A673 (cell line): ENCODE measurements at regions not wholly inside any gene's neighbourhood (a gene's known extent, or its start where the extent isn't known, plus 50 kb on each side); places are given as distances from the start of the nearest gene placed in this dataset.

Source experiments
- BruUV-seq: library from RNA; stranded (reverse); fragments of 400-500 nt; replicated peaks from 2 replicates; lab custom pipeline; 2021; lab: Mats Ljungman, UMichigan
- CTCF ChIA-PET: fragments of 300-600 bp; sonication (Branson Sonifier 250); formaldehyde crosslinking; loops from one replicate; lab custom pipeline; 2022; ENCODE audit warnings: antibody characterized with exemption; lab: Charles Lee
- POLR2A ChIA-PET: fragments of 300-600 bp; sonication (Branson Sonifier 250); formaldehyde crosslinking; loops from one replicate; lab custom pipeline; 2022; ENCODE audit warnings: antibody characterized with exemption; ENCODE audit not compliant: low non-redundant PET; lab: Charles Lee
- DNase-seq: peaks from one replicate; pipeline ENCODE4 v3.0.0-alpha.2; 2015; ENCODE audit warnings: low spot score
- H3K27ac ChIP-seq: fragments of 200-600 bp; sonication (generic); 2 replicates; pipeline ENCODE4 v1.5.1; 2016; ENCODE audit warnings: mixed run types, low read depth, mild to moderate bottlenecking, mixed read lengths, antibody characterized with exemption, low read length; ENCODE audit not compliant: poor library complexity, severe bottlenecking
- H3K27me3 ChIP-seq: fragments of 200-600 bp; sonication (generic); replicated peaks from 2 replicates; pipeline ENCODE4 v1.6.1; 2017; ENCODE audit warnings: mixed run types, low read depth, mild to moderate bottlenecking, mixed read lengths, antibody characterized with exemption, low read length; ENCODE audit not compliant: insufficient read depth, poor library complexity
- H3K36me3 ChIP-seq: fragments of 200-600 bp; sonication (generic); 2 replicates; pipeline ENCODE4 v1.6.1; 2016; ENCODE audit warnings: mixed run types, mild to moderate bottlenecking, mixed read lengths, antibody characterized with exemption, low read length; ENCODE audit not compliant: insufficient read depth, poor library complexity, severe bottlenecking
- H3K4me1 ChIP-seq: fragments of 200-600 bp; sonication (generic); 2 replicates; pipeline ENCODE4 v1.6.1; 2017; ENCODE audit warnings: mixed run types, mild to moderate bottlenecking, mixed read lengths, antibody characterized with exemption, low read length; ENCODE audit not compliant: insufficient read depth, poor library complexity, severe bottlenecking
- H3K4me3 ChIP-seq: fragments of 200-600 bp; sonication (generic); 2 replicates; pipeline ENCODE4 v1.5.1; 2016; ENCODE audit warnings: low read depth, mixed run types, mild to moderate bottlenecking, mixed read lengths, low read length; ENCODE audit not compliant: poor library complexity, severe bottlenecking
- H3K9me3 ChIP-seq: fragments of 200-600 bp; sonication (generic); 2 replicates; pipeline ENCODE4 v1.6.1; 2016; ENCODE audit warnings: mixed run types, low read depth, mild to moderate bottlenecking, mixed read lengths, antibody characterized with exemption, low read length; ENCODE audit not compliant: poor library complexity, severe bottlenecking
- CTCF ChIP-seq: fragments of 300-800, 200-600 bp; sonication (generic); conservative IDR thresholded peaks from 2 replicates; pipeline ENCODE4 v1.5.1; 2017; ENCODE audit warnings: low read depth, mild to moderate bottlenecking, antibody characterized with exemption, low read length, moderate library complexity, mixed read lengths
- EZH2 ChIP-seq: fragments of 200-600 bp; sonication (generic); IDR thresholded peaks from 2 replicates; pipeline ENCODE4 v1.6.1; 2017; ENCODE audit warnings: borderline replicate concordance, low read depth, mild to moderate bottlenecking, mixed read lengths, antibody characterized with exemption, low read length; ENCODE audit not compliant: poor library complexity, severe bottlenecking
- intact Hi-C: fragments of 100-400 bp; cut with micrococcal nuclease; formaldehyde crosslinking; loops from one replicate; pipeline ENCODE4 v1.10.0; 2022; ENCODE audit not compliant: unreplicated experiment

- Histone ChIP-seq H3K4me1 (no peaks in the 10 kb centered on the region), H3K4me3 (no peak overlapping the region), H3K27me3 (no peaks in the 10 kb centered on the region), H3K27ac (no peak overlapping the region), H3K36me3 (no peaks in the 10 kb centered on the region), H3K9me3 (peaks cover 49% of the 10 kb centered on the region)
- DNase-seq, result no peak
- BruUV-seq, result no TSS peak
- intact Hi-C loops, result no loop called here
- TF ChIP-seq CTCF (no peak), EZH2 (no peak)
- ChIA-PET CTCF (no interaction called here), POLR2A (no interaction called here)
Observed at GRCh38 chr5:2656206-2656605, 95.3 kb downstream of the IRX2 start.

DNA sequence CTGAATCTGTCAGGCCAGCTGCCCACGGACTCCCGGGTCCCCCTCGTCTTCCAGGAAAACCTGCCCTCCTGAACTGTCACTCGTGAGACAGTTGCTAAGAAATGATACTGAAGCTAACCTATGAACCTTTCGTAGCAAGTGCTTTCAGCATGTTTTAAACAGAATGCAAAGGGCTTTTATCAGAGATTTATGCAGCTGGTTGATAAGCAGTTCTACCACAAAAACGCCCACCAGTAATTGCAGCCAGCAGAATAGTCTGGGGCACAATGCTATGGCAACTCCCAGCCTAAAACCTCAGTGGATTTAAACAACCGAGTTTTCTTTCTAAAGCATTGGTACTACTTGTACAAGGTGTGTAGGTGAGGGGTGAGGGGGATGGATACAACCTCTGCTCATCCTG lies 97.5 kb downstream of the IRX2 start:
- H3K27me3 ChIP-seq, result no peaks in the 10 kb centered on the region
- CTCF ChIA-PET, result no interaction called here
- DNase-seq, result no peak
- POLR2A ChIA-PET, result no interaction called here
- H3K9me3 ChIP-seq, result peaks cover 42% of the 10 kb centered on the region
- H3K4me1 ChIP-seq, result no peaks in the 10 kb centered on the region
- BruUV-seq, result no TSS peak
- intact Hi-C loops, result no loop called here
- TF ChIP-seq EZH2 (no peak), CTCF (no peak)
- H3K36me3 ChIP-seq, result no peaks in the 10 kb centered on the region
- H3K4me3 ChIP-seq, result no peak overlapping the region
- no peak overlapping the region for H3K27ac ChIP-seq

- POLR2A ChIA-PET, result no interaction called here
- intact Hi-C loops, result no loop called here
Observed at GRCh38 chr5:2651116-2651515, 100.4 kb downstream of the IRX2 start.

More at GRCh38 chr5:2651116-2651515, 100.4 kb downstream of the IRX2 start:
- no peaks in the 10 kb centered on the region for H3K36me3 ChIP-seq
- H3K27me3 ChIP-seq, result no peaks in the 10 kb centered on the region
- H3K9me3 ChIP-seq, result peaks cover 28% of the 10 kb centered on the region
- DNase-seq, result no peak
- H3K4me1 ChIP-seq, result no peaks in the 10 kb centered on the region
- no peak for TF ChIP-seq EZH2
- TF ChIP-seq CTCF, result no peak
- CTCF ChIA-PET, result no interaction called here
- H3K4me3 ChIP-seq, result no peak overlapping the region
- no TSS peak for BruUV-seq
- no peak overlapping the region for H3K27ac ChIP-seq
